AG04450 (cell line): ENCODE measurements at regions not wholly inside any gene's neighbourhood (a gene's known extent, or its start where the extent isn't known, plus 50 kb on each side); places are given as distances from the start of the nearest gene placed in this dataset.

Experiments
- CTCF ChIA-PET: fragments of 300-600, 350-600 bp; formaldehyde crosslinking; extraction: SDS; loops from one replicate; lab custom pipeline; 2022; ENCODE audit warnings: antibody characterized with exemption, inconsistent platforms; lab: Charles Lee
- POLR2A ChIA-PET: fragments of 350-600 bp; formaldehyde crosslinking; extraction: SDS; loops from one replicate; lab custom pipeline; 2021; ENCODE audit warnings: antibody characterized with exemption, inconsistent platforms; lab: Yijun Ruan, JAX
- DNase-seq: peaks from one replicate; pipeline ENCODE4 v3.0.0-alpha.2; 2011; ENCODE audit warnings: low read depth, low spot score
- H3K27ac ChIP-seq: one replicate; pipeline ENCODE4 v1.5.1; 2012; ENCODE audit warnings: low read depth, low read length, control low read depth
- H3K27me3 ChIP-seq: one replicate; pipeline ENCODE4 v1.6.0; 2012; ENCODE audit warnings: low read length; ENCODE audit not compliant: control insufficient read depth, insufficient read depth
- H3K4me3 ChIP-seq: 2 replicates; pipeline ENCODE4 v1.5.1; 2011; ENCODE audit warnings: mild to moderate bottlenecking, low read depth, low read length, control low read depth
- H3K9me3 ChIP-seq: 2 replicates; pipeline ENCODE4 v1.5.1; 2012; ENCODE audit warnings: low read length; ENCODE audit not compliant: control insufficient read depth, insufficient read depth
- CTCF ChIP-seq: IDR thresholded peaks from 2 replicates; pipeline ENCODE4 v1.5.1; 2011; ENCODE audit warnings: low read depth, low read length, control low read depth, inconsistent platforms

- no peak for TF ChIP-seq CTCF
- no peak for DNase-seq
- CTCF ChIA-PET = no interaction called here
Observed at GRCh38 chr6:24060982-24061754, 64.8 kb upstream of the NRSN1 start.

DNA sequence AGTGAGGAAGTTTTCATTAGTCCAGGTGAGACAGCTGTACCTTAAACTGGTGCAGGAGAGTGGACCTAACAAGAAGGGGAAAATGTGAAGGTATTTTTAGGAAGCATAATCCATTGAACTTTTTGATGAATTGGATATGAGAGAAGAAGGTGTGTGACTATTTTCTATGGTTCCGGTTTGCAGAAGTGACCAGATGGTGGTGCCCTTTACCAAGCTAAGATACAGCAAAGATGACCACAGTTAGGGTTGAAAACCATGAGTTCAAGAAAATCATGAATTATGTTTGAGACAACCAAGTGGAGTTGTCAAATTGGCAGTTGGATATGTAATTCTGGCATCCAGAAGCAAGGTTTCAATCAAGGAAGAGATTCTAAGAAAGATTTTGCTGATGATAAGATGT, 61.9 kb upstream of the NRSN1 start:
- Histone ChIP-seq H3K4me3 (no peak overlapping the region), H3K9me3 (peaks cover 5% of the 10 kb centered on the region; the same call in 1 of the 2 replicates), H3K27me3 (no peaks in the 10 kb centered on the region), H3K27ac (no peak overlapping the region)
- DNase-seq = no peak
- TF ChIP-seq CTCF = no peak
- ChIA-PET POLR2A (no interaction called here), CTCF (interaction anchor here (0.6 kb wide), 1 partner anchor 1656 kb away, joined by 3 read pairs; no protein-coding TSS in a partner anchor)

More at GRCh38 chr6:24060982-24061754, 64.8 kb upstream of the NRSN1 start:
- Histone ChIP-seq H3K27ac (no peak overlapping the region), H3K27me3 (no peaks in the 10 kb centered on the region), H3K4me3 (no peak overlapping the region), H3K9me3 (peaks cover 4% of the 10 kb centered on the region)
- POLR2A ChIA-PET = no interaction called here

GRCh38 chr6:24064832-24065231, 61.2 kb upstream of the NRSN1 start:
- H3K9me3 ChIP-seq = peaks cover 5% of the 10 kb centered on the region; the same call in 1 of the 2 replicates
- H3K4me3 ChIP-seq = no peak overlapping the region
- no peak for TF ChIP-seq CTCF
- CTCF ChIA-PET = no interaction called here
- no peak overlapping the region for H3K27ac ChIP-seq
- POLR2A ChIA-PET = no interaction called here
- no peaks in the 10 kb centered on the region for H3K27me3 ChIP-seq
- DNase-seq = no peak

GRCh38 chr6:24069526-24069925, 56.5 kb upstream of the NRSN1 start:
- Histone ChIP-seq H3K9me3 (peaks cover 14% of the 10 kb centered on the region; the same call in 1 of the 2 replicates), H3K4me3 (no peak overlapping the region), H3K27ac (no peak overlapping the region), H3K27me3 (no peaks in the 10 kb centered on the region)
- no peak for TF ChIP-seq CTCF
- DNase-seq = no peak
- ChIA-PET CTCF (no interaction called here), POLR2A (no interaction called here)

DNA sequence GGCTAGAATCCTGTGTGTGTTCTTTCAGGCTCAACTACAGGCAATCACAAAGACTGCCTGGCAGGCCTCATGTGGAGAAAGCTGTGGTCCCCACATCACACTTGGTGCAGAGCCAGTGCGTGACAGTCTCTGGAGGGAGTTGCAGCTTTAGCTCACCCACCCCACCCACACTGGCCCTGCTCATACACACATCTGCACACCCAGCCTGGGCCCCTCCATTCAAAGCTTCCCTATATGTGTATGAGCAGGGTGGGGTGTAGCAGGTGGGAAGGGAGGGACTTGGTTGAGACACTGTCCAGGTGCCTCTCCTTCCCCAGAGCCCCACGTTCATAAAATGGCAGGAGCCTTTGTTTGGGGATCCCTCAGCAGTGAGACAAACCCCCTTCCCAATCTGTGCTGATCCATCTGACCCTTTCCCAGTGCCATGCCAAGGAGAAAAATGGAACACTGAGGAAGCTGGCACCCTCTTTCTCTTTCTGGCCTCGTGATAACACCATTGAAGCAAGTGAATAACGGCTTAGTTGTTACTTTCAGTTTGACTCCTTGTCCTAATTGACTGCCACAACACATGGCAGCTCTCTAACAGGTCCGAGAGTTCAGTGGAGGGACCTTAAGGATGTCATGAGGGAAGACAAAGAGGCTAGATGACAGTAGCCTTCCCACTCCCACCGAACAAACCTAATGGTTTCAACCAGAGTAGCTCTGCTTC, 53.8 kb upstream of the NRSN1 start:
- Histone ChIP-seq H3K4me3 (no peak overlapping the region), H3K9me3 (peaks cover 16% of the 10 kb centered on the region), H3K27me3 (no peaks in the 10 kb centered on the region), H3K27ac (no peak overlapping the region)
- DNase-seq = no peak
- TF ChIP-seq CTCF = no peak
- ChIA-PET CTCF (no interaction called here), POLR2A (no interaction called here)
